Ascending aorta (tissue), 2 donors: ENCODE measurements at regions not wholly inside any gene's neighbourhood (a gene's known extent, or its start where the extent isn't known, plus 50 kb on each side); places are given as distances from the start of the nearest gene placed in this dataset.

Experiments
- DNase-seq, 2 donors: peaks; one replicate each; pipeline ENCODE4 v3.0.0-alpha.2; 2019; ENCODE audit warnings: low spot score in 2 of 2
- H3K27ac ChIP-seq, 2 donors: fragments of 200-600 bp; sonication (generic); one replicate each; pipeline ENCODE4 v1.5.1; 2016 to 2017; ENCODE audit warnings: mild to moderate bottlenecking in 1 of 2
- H3K27me3 ChIP-seq: fragments of 200-600 bp; sonication (generic); one replicate; pipeline ENCODE4 v1.5.1; 2017
- H3K36me3 ChIP-seq, 2 donors: fragments of 200-600 bp; sonication (generic); one replicate each; pipeline ENCODE4 v1.5.1; 2016
- H3K4me1 ChIP-seq, 2 donors: fragments of 200-600 bp; sonication (generic); one replicate each; pipeline ENCODE4 v1.5.1; 2016 to 2017; ENCODE audit warnings: mild to moderate bottlenecking in 1 of 2
- H3K4me3 ChIP-seq, 2 donors: fragments of 200-600 bp; sonication (generic); one replicate each; pipeline ENCODE4 v1.5.1; 2016 to 2017; ENCODE audit warnings: mild to moderate bottlenecking in 1 of 2
- H3K9me3 ChIP-seq, 2 donors: fragments of 200-600 bp; sonication (generic); one replicate each; pipeline ENCODE4 v1.5.1; 2016
- CTCF ChIP-seq, 3 experiments: fragments of 200-600 bp in 2 of 3; fragments of 450-650 bp in 1 of 3; sonication (generic) in 2 of 3; IDR thresholded peaks; one replicate each; pipeline ENCODE4 v1.5.1; 2016 to 2019; ENCODE audit warnings: antibody characterized with exemption in 3 of 3, mild to moderate bottlenecking in 1 of 3, moderate library complexity in 1 of 3
- intact Hi-C: fragments of 100-400 bp; cut with DNase I; formaldehyde crosslinking; loops from one replicate; pipeline ENCODE4 v1.15.1; 2023

GRCh38 chr4:176921256-176921655 lies 128.5 kb upstream of the VEGFC start:
- intact Hi-C loops: no loop called here
- no peak for DNase-seq
- H3K27ac ChIP-seq: no peak overlapping the region
- no peaks in the 10 kb centered on the region for H3K27me3 ChIP-seq
- peaks cover 0 to 7% of the 10 kb centered on the region in 2 donors for H3K9me3 ChIP-seq
- TF ChIP-seq CTCF (IDR thresholded peaks at IDR 0.05): no peak
- H3K4me3 ChIP-seq: no peak overlapping the region
- no peaks in the 10 kb centered on the region for H3K4me1 ChIP-seq
- no peaks in the 10 kb centered on the region for H3K36me3 ChIP-seq

- Histone ChIP-seq H3K27me3 (no peaks in the 10 kb centered on the region), H3K36me3 (no peaks in the 10 kb centered on the region), H3K4me3 (no peak overlapping the region), H3K4me1 (no peaks in the 10 kb centered on the region), H3K27ac (no peak overlapping the region), H3K9me3 (no peaks in the 10 kb centered on the region)
- intact Hi-C loops: no loop called here
- TF ChIP-seq CTCF (IDR thresholded peaks at IDR 0.05): no peak
- DNase-seq: no peak
Observed at GRCh38 chr4:176924238-176924637, 131.5 kb upstream of the VEGFC start.

DNA sequence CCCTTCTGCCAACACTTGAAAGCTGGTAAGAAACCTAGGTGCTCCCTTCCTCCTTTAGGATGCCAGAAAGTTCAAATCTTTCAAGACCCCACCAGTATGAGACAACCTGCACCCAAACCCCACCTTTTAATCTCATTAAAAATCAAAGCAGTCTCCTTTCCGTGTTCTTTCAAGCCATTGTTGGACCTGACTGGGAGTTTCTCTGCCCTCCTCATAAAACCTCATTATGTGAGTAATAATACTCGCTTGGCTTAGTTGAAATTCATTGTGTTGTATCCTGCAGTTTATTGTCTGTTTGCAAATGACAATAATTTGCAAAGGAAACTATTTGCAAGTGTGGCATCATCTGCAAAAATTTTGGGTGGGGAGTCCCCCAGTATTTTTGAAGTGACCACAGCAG lies 133.2 kb upstream of the VEGFC start:
- H3K4me1 ChIP-seq: no peaks in the 10 kb centered on the region
- no peak overlapping the region for H3K27ac ChIP-seq
- intact Hi-C loops: no loop called here
- H3K27me3 ChIP-seq: no peaks in the 10 kb centered on the region
- no peaks in the 10 kb centered on the region for H3K9me3 ChIP-seq
- no peaks in the 10 kb centered on the region for H3K36me3 ChIP-seq
- no peak overlapping the region for H3K4me3 ChIP-seq
- no peak for DNase-seq
- TF ChIP-seq CTCF (IDR thresholded peaks at IDR 0.05): no peak

DNA sequence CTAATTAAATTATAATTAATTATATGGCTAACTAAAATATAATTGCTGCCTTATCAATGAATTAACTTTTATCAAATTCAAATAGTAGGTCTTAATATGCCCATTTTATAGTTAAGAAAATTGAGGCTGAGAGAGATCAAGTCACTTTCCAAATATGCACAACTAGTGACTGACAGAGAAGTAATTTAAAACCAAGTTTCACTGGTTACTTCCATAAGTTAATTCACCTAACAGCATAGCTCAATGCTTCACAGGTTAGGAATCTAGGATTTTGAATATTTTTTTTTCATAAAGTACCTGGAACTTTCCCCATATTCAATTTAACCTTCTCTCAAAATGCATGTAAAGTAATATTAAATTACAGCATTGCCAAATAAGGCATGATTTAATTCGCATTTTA lies 134.4 kb upstream of the VEGFC start:
- Histone ChIP-seq H3K27me3 (no peaks in the 10 kb centered on the region), H3K9me3 (no peaks in the 10 kb centered on the region), H3K4me1 (no peaks in the 10 kb centered on the region), H3K27ac (no peak overlapping the region), H3K4me3 (no peak overlapping the region), H3K36me3 (no peaks in the 10 kb centered on the region)
- no peak for TF ChIP-seq CTCF (IDR thresholded peaks at IDR 0.05)
- DNase-seq: no peak
- intact Hi-C loops: no loop called here

DNA sequence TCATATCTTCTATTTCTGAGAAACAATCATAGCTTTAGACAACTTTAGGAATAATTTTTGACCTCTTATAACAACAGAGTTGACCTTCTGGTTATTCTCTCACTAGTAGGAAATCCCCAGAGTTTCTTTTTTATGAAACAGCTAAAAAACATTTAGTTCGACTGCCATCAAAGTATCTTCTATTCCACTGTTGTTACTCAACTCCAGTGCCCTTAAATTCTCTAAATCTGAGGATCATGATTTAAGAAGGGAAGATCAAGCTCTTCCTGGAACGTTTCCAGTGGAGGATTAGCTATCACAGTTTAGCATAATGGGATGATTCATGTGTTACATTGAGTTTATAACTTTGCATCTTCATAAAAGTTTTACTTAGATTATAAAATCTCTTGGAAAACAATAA lies 134.9 kb upstream of the VEGFC start:
- H3K27ac ChIP-seq: no peak overlapping the region

More for the DNA sequence above, 134.9 kb upstream of the VEGFC start:
- DNase-seq: no peak
- no peak for TF ChIP-seq CTCF (IDR thresholded peaks at IDR 0.05)
- no peaks in the 10 kb centered on the region for H3K27me3 ChIP-seq
- H3K4me1 ChIP-seq: no peaks in the 10 kb centered on the region
- no peaks in the 10 kb centered on the region for H3K36me3 ChIP-seq
- no peak overlapping the region for H3K4me3 ChIP-seq
- intact Hi-C loops: no loop called here
- no peaks in the 10 kb centered on the region for H3K9me3 ChIP-seq
